ENCODE measurements at regions not wholly inside any gene's neighbourhood (a gene's known extent, or its start where the extent isn't known, plus 50 kb on each side); places are given as distances from the start of the nearest gene placed in this dataset.

DNA sequence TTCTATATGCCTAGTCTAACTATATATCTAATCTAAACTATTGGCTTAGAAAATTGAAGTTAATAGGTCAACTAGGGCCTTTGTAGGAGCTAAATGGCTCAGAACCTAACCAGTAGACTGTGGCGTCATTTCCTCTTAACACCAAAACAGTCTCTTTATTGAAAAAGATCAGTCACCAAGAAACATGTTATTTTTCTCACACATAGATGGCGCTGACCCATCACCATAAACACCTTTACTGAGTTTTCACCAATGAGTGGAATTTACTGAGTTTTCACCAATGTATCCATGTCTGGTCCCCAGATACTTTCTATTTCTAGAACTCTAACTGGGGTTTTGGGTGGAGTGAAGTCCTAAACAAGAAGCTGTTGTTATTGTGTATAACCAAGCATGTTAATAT is 636.0 kb downstream of the BCKDHB start:
- peaks cover 13% of the 10 kb centered on the region; the same call in 1 of the 2 replicates for H3K36me3 Mint-ChIP-seq (ENCODE audit: low read depth)
- peak; percentile 47 for DNase-seq
- no peak overlapping the region for H3K27ac Mint-ChIP-seq
- TF ChIP-seq, protein P1, sequence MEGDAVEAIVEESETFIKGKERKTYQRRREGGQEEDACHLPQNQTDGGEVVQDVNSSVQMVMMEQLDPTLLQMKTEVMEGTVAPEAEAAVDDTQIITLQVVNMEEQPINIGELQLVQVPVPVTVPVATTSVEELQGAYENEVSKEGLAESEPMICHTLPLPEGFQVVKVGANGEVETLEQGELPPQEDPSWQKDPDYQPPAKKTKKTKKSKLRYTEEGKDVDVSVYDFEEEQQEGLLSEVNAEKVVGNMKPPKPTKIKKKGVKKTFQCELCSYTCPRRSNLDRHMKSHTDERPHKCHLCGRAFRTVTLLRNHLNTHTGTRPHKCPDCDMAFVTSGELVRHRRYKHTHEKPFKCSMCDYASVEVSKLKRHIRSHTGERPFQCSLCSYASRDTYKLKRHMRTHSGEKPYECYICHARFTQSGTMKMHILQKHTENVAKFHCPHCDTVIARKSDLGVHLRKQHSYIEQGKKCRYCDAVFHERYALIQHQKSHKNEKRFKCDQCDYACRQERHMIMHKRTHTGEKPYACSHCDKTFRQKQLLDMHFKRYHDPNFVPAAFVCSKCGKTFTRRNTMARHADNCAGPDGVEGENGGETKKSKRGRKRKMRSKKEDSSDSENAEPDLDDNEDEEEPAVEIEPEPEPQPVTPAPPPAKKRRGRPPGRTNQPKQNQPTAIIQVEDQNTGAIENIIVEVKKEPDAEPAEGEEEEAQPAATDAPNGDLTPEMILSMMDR (IDR thresholded peaks at IDR 0.05), result peak; percentile 80
- H3K27me3 Mint-ChIP-seq (ENCODE audit: insufficient read depth), result no peaks in the 10 kb centered on the region; the same call in 1 of the 2 replicates
- H3K9me3 Mint-ChIP-seq, result peaks cover 13% of the 10 kb centered on the region
- no peaks in the 10 kb centered on the region for H3K4me1 Mint-ChIP-seq (ENCODE audit: low read depth)
- no peak overlapping the region for H3K4me3 Mint-ChIP-seq

DNA sequence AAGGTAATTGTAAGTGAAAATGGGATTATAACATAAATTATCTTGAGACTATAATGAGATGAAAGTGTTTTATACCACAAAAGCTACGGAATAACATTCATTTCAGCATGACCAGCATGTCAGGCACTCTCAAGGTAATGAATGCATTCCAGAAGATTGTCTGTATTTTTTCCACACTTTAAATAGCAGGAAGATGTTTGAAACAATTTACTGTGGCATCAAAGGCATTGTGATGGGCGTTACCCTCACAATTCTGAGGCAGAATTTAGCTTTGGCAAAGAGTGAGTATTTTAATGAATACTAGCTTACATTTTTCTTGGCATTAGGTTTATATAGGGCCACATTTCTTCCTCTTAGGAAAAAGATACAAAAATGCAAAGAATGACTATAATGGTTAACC is 627.2 kb downstream of the BCKDHB start:
- no peak for DNase-seq
- Mint-ChIP-seq H3K27ac (no peak overlapping the region), H3K36me3 (ENCODE audit: low read depth) (no peaks in the 10 kb centered on the region)

DNA sequence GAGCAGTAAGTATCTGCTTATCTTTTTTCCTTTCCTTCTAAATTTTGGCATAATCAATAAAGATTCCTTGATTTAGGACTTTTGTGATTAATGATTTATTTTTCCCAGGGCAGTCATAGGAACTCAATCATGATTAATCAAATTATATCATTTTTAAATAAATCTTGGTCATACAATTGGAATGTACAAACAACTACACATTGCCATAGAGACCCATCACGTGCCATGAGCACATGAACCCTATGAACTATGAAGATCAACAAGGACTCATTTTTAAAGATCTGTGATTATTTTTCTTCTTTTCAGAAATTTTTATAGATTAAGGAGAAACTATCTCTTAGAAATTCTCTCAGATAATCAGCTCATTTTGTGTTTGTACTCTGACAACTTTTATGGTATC is 622.4 kb downstream of the BCKDHB start:
- Mint-ChIP-seq H3K9me3 (no peaks in the 10 kb centered on the region), H3K27ac (no peak overlapping the region), H3K27me3 (ENCODE audit: insufficient read depth) (no peaks in the 10 kb centered on the region), H3K4me1 (ENCODE audit: low read depth) (peaks cover 22% of the 10 kb centered on the region), H3K4me3 (no peak overlapping the region), H3K36me3 (ENCODE audit: low read depth) (no peaks in the 10 kb centered on the region)
- TF ChIP-seq, protein P1 (IDR thresholded peaks at IDR 0.05), result no peak
- DNase-seq, result no peak

More for the DNA sequence above, 627.2 kb downstream of the BCKDHB start:
- H3K27me3 Mint-ChIP-seq (ENCODE audit: insufficient read depth), result no peaks in the 10 kb centered on the region
- no peaks in the 10 kb centered on the region for H3K9me3 Mint-ChIP-seq
- no peak overlapping the region for H3K4me3 Mint-ChIP-seq
- TF ChIP-seq, protein P1 (IDR thresholded peaks at IDR 0.05), result no peak
- peaks cover 16% of the 10 kb centered on the region for H3K4me1 Mint-ChIP-seq (ENCODE audit: low read depth)

DNA sequence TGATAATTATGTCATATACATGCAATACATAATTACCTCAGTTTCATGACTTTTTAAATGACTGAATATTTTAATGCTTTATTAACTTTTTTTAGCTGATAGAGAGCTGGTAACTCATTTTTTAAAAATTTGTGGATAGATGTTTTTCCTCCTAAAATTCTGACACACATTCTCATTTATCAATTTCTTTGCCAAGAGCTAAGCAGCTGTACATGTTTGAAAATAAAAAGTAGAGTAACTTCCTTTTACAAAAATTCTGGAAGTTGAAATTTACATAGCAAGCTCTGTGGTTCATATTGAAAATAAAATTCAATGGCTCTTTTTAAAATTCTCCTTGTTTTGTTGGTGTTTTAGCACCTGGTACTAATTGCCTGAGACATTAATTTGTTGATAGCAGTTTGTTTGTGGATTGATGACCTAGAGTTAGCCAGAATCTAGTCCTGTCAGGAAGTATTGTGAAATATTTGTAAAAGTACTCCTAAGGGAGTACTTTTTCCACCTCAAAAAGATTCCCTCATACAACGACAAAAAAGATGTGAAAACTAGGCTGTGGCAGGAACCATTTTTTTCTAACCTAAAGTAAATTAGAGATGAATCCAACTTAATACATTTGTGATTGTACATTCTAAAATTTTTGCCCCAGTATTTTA is 621.8 kb downstream of the BCKDHB start:
- Mint-ChIP-seq H3K4me3 (no peak overlapping the region), H3K27ac (no peak overlapping the region), H3K36me3 (ENCODE audit: low read depth) (no peaks in the 10 kb centered on the region), H3K27me3 (ENCODE audit: insufficient read depth) (no peaks in the 10 kb centered on the region), H3K9me3 (no peaks in the 10 kb centered on the region), H3K4me1 (ENCODE audit: low read depth) (peaks cover 16% of the 10 kb centered on the region)
- no peak for DNase-seq
- TF ChIP-seq, protein P1 (IDR thresholded peaks at IDR 0.05), result no peak

DNA sequence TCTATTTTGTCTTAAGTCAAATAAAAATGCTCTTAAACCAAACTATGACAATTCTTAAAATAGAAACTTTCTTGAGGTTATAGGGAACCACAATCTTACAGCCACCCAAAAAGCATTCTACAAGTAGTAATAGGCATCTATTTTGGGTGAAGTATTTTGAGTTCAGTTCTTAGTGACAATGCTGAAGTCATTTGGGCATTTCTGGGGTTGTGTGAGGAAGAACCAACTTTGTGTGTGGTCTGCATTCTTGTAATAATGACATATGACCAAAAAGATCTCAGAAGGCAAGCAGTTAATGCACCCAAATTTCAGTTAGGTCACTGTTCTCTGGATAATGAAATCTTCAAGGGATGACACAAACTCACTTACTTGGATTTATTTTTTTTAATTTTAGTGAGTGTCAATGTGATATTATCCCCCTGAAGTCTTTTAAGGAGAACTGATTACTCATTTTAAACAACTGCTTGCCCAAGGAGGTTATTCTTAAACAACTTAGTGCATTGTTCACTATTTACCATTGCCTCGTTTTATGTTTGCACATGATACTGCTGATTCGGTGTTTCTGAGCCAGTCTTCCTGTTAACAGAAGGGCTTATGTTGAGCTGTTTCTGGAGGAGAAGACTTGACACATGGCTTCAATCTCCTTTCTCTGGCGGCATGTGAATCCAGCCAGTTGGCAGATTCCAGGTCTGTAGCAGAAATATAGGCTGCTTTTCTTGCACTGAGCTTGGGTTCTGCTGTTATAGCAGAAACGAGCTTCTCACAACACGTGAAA is 618.9 kb downstream of the BCKDHB start:
- DNase-seq, result peak; percentile 22
- no peaks in the 10 kb centered on the region for H3K36me3 Mint-ChIP-seq (ENCODE audit: low read depth)
- no peaks in the 10 kb centered on the region for H3K27me3 Mint-ChIP-seq (ENCODE audit: insufficient read depth)
- peak overlapping the region; percentile 37 for H3K4me3 Mint-ChIP-seq
- TF ChIP-seq, protein P1 (IDR thresholded peaks at IDR 0.05), result no peak
- peaks cover 11% of the 10 kb centered on the region for H3K4me1 Mint-ChIP-seq (ENCODE audit: low read depth)
- H3K9me3 Mint-ChIP-seq, result no peaks in the 10 kb centered on the region
- H3K27ac Mint-ChIP-seq, result no peak overlapping the region
